Liver (tissue), 8 donors: ENCODE measurements at regions not wholly inside any gene's neighbourhood (a gene's known extent, or its start where the extent isn't known, plus 50 kb on each side); places are given as distances from the start of the nearest gene placed in this dataset.

Experiments
- DNase-seq: peaks from one replicate; pipeline ENCODE4 v3.0.0-alpha.2; 2017; ENCODE audit warnings: low spot score
- H3K27ac ChIP-seq, 2 donors: one replicate each; pipeline ENCODE4 v1.7.0; 2013; ENCODE audit warnings: inconsistent platforms in 2 of 2, low read length in 2 of 2, control low read depth in 1 of 2, low read depth in 1 of 2, mild to moderate bottlenecking in 1 of 2
- H3K27me3 ChIP-seq, 4 donors: one replicate each; pipeline versions ENCODE4 v1.6.1 to v1.7.0; 2013; ENCODE audit warnings: low read length in 3 of 4, inconsistent platforms in 1 of 4, mild to moderate bottlenecking in 1 of 4, moderate library complexity in 1 of 4; ENCODE audit not compliant: control insufficient read depth in 4 of 4, insufficient read depth in 4 of 4
- H3K36me3 ChIP-seq, 4 donors: one replicate each; pipeline versions ENCODE4 v1.6.1 to v1.7.0; 2013; ENCODE audit warnings: low read length in 3 of 4, mild to moderate bottlenecking in 3 of 4, low read depth in 1 of 4, moderate library complexity in 1 of 4; ENCODE audit not compliant: control insufficient read depth in 4 of 4, insufficient read depth in 3 of 4
- H3K4me1 ChIP-seq, 4 donors: one replicate each; pipeline versions ENCODE4 v1.6.1 to v1.7.0; 2013; ENCODE audit warnings: low read length in 3 of 4, mild to moderate bottlenecking in 3 of 4, moderate library complexity in 1 of 4; ENCODE audit not compliant: control insufficient read depth in 4 of 4, insufficient read depth in 4 of 4
- H3K4me3 ChIP-seq, 3 donors: one replicate each; pipeline versions ENCODE4 v1.6.1 to v1.7.0; 2013; ENCODE audit warnings: low read length in 3 of 3, control low read depth in 1 of 3, low read depth in 1 of 3, mild to moderate bottlenecking in 1 of 3
- H3K9ac ChIP-seq, 2 donors: one replicate each; pipeline ENCODE4 v1.7.0; 2013; ENCODE audit warnings: low read length in 2 of 2, mild to moderate bottlenecking in 2 of 2, moderate library complexity in 2 of 2, control low read depth in 1 of 2, low read depth in 1 of 2
- H3K9me3 ChIP-seq, 4 donors: one replicate each; pipeline versions ENCODE4 v1.6.1 to v1.7.0; 2013; ENCODE audit warnings: low read length in 3 of 4; ENCODE audit not compliant: control insufficient read depth in 4 of 4
- EGR1 ChIP-seq, 2 donors: IDR thresholded peaks; 2 replicates each; pipeline ENCODE4 v1.6.1; 2016 to 2018; ENCODE audit warnings: antibody characterized with exemption in 2 of 2, low read depth in 2 of 2
- FOXA1 ChIP-seq: IDR thresholded peaks from 2 replicates; pipeline ENCODE4 v1.6.1; 2016; ENCODE audit warnings: antibody characterized with exemption
- FOXA2 ChIP-seq: IDR thresholded peaks from 2 replicates; pipeline ENCODE4 v1.6.1; 2016; ENCODE audit warnings: antibody characterized with exemption
- GABPA ChIP-seq, 2 donors: IDR thresholded peaks in 1 of 2; conservative IDR thresholded peaks in 1 of 2; 2 replicates each; pipeline ENCODE4 v1.6.1; 2016; ENCODE audit warnings: antibody characterized with exemption in 2 of 2, mild to moderate bottlenecking in 1 of 2, moderate library complexity in 1 of 2
- HNF4A ChIP-seq, 2 donors: conservative IDR thresholded peaks; 2 replicates each; pipeline ENCODE4 v1.6.1; 2016; ENCODE audit warnings: antibody characterized with exemption in 2 of 2, mild to moderate bottlenecking in 2 of 2
- HNF4G ChIP-seq: IDR thresholded peaks from 2 replicates; pipeline ENCODE4 v1.6.1; 2016; ENCODE audit warnings: antibody characterized with exemption
- JUND ChIP-seq, 2 donors: IDR thresholded peaks; 2 replicates each; pipeline ENCODE4 v1.6.1; 2016; ENCODE audit warnings: antibody characterized with exemption in 2 of 2
- NR2F2 ChIP-seq: IDR thresholded peaks from 2 replicates; pipeline ENCODE4 v1.6.1; 2016; ENCODE audit warnings: antibody characterized with exemption
- RAD21 ChIP-seq, 2 donors: IDR thresholded peaks; 2 replicates each; pipeline ENCODE4 v1.6.1; 2016; ENCODE audit warnings: antibody characterized with exemption in 2 of 2, mild to moderate bottlenecking in 2 of 2
- RXRA ChIP-seq, 2 donors: IDR thresholded peaks; 2 replicates each; pipeline ENCODE4 v1.6.1; 2017 to 2018; ENCODE audit warnings: antibody characterized with exemption in 2 of 2, mild to moderate bottlenecking in 1 of 2
- SP1 ChIP-seq: IDR thresholded peaks from 2 replicates; pipeline ENCODE4 v1.6.1; 2018; ENCODE audit warnings: antibody characterized with exemption, mild to moderate bottlenecking
- TAF1 ChIP-seq: conservative IDR thresholded peaks from 2 replicates; pipeline ENCODE4 v1.6.1; 2016; ENCODE audit warnings: antibody characterized with exemption, mild to moderate bottlenecking
- YY1 ChIP-seq: IDR thresholded peaks from 2 replicates; pipeline ENCODE4 v1.6.1; 2016; ENCODE audit warnings: antibody characterized with exemption, mild to moderate bottlenecking
- WGBS: extraction: QIAGEN DNeasy Blood & Tissue Kit; methylation state at CpG from one replicate; pipeline ENCODE4 v1.1.7; 2013; 5-methylcytosine and 5-hydroxymethylcytosine counted together
- TF ChIP-seq, protein P1 (sequence below): IDR thresholded peaks from 2 replicates; pipeline ENCODE4 v1.6.1; 2016; ENCODE audit warnings: antibody characterized with exemption, mild to moderate bottlenecking
- TF ChIP-seq, protein P2 (sequence below): IDR thresholded peaks from 2 replicates; pipeline ENCODE4 v1.6.1; 2016; ENCODE audit warnings: antibody characterized with exemption
- TF ChIP-seq, protein P3 (sequence below): IDR thresholded peaks from 2 replicates; pipeline ENCODE4 v1.6.1; 2016; ENCODE audit warnings: antibody characterized with exemption
- TF ChIP-seq, protein P4 (sequence below): IDR thresholded peaks from 2 replicates; pipeline ENCODE4 v1.6.1; 2016; ENCODE audit warnings: antibody characterized with exemption
- TF ChIP-seq, protein P5 (sequence below): fragments of 150-350 bp; IDR thresholded peaks from 2 replicates; pipeline ENCODE4 v1.5.1; 2017; ENCODE audit warnings: improper control_type of control experiment, low read depth, low read length; ENCODE audit not compliant: missing input control
- donor health status: healthy.
- donor health status: healthy.
- donor health status: healthy.
- donor health status: healthy.
- donor health status: healthy.

DNA sequence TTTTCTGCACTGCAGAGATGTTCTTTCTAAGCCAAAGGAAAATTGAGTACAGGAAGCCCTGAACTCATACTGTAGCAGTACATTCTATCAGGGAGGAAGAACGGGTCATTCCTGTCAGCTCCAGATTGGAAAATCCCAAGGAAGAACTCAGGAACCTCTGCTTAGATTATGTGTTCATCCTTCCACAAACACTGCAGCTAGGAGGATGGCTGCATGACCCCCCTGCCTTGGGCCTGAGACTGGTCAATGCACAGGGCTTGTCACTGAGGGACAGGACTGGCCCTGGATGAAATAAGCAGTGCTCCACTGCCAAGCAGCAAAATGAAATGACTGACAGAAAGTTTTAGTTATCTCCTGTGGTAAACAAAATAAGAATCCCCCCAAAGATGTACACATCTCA is 1406.8 kb upstream of the TMEM132C start (continued):
- TF ChIP-seq, protein P1, sequence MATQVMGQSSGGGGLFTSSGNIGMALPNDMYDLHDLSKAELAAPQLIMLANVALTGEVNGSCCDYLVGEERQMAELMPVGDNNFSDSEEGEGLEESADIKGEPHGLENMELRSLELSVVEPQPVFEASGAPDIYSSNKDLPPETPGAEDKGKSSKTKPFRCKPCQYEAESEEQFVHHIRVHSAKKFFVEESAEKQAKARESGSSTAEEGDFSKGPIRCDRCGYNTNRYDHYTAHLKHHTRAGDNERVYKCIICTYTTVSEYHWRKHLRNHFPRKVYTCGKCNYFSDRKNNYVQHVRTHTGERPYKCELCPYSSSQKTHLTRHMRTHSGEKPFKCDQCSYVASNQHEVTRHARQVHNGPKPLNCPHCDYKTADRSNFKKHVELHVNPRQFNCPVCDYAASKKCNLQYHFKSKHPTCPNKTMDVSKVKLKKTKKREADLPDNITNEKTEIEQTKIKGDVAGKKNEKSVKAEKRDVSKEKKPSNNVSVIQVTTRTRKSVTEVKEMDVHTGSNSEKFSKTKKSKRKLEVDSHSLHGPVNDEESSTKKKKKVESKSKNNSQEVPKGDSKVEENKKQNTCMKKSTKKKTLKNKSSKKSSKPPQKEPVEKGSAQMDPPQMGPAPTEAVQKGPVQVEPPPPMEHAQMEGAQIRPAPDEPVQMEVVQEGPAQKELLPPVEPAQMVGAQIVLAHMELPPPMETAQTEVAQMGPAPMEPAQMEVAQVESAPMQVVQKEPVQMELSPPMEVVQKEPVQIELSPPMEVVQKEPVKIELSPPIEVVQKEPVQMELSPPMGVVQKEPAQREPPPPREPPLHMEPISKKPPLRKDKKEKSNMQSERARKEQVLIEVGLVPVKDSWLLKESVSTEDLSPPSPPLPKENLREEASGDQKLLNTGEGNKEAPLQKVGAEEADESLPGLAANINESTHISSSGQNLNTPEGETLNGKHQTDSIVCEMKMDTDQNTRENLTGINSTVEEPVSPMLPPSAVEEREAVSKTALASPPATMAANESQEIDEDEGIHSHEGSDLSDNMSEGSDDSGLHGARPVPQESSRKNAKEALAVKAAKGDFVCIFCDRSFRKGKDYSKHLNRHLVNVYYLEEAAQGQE = no peak

DNA sequence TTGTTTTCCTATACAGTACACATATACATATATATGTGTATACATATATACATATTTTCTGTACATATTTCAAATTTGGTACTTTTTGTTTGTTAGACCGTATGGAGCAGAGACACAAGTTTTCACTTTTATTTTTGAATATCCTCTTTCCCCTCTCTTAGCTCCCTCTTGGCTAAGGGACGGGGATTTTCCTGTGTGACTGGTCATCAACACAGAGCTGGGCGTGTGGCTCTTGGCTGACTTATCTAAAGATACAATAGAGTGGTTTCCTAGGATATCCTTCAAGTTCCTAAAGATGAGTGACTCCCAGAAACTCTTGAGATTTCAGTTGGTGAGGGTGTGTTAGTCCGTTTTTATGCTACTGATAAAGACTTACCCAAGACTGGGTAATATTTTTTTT is 1404.5 kb upstream of the TMEM132C start:
- Histone ChIP-seq H3K27me3 (peaks cover 0 to 3% (median 1%) of the 10 kb centered on the region in 4 donors), H3K9ac (no peak overlapping the region), H3K4me1 (no peaks in the 10 kb centered on the region), H3K4me3 (no peak overlapping the region), H3K27ac (no peak overlapping the region), H3K36me3 (no peaks in the 10 kb centered on the region), H3K9me3 (peaks cover 0 to 2% (median 0%) of the 10 kb centered on the region in 4 donors)
- DNase-seq = no peak
- WGBS = 53% methylated on average over 4 of the region's 4 CpGs
- TF ChIP-seq NR2F2 (no peak), TAF1 (no peak), RXRA (IDR thresholded peaks at IDR 0.05) (no peak), FOXA1 (no peak), YY1 (no peak), JUND (IDR thresholded peaks at IDR 0.05) (no peak), SP1 (no peak), HNF4A (conservative IDR thresholded peaks at IDR 0.05) (no peak), HNF4G (no peak), RAD21 (IDR thresholded peaks at IDR 0.05) (no peak), GABPA (IDR thresholded peaks at IDR 0.05 in 1 of 2, conservative IDR thresholded peaks at IDR 0.05 in 1 of 2) (no peak), FOXA2 (no peak), EGR1 (IDR thresholded peaks at IDR 0.05; ENCODE audit: low read depth in 2 of 2) (no peak)
- TF ChIP-seq, protein P2, sequence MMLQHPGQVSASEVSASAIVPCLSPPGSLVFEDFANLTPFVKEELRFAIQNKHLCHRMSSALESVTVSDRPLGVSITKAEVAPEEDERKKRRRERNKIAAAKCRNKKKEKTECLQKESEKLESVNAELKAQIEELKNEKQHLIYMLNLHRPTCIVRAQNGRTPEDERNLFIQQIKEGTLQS = no peak
- TF ChIP-seq, protein P3, sequence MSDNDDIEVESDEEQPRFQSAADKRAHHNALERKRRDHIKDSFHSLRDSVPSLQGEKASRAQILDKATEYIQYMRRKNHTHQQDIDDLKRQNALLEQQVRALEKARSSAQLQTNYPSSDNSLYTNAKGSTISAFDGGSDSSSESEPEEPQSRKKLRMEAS = no peak
- TF ChIP-seq, protein P4, sequence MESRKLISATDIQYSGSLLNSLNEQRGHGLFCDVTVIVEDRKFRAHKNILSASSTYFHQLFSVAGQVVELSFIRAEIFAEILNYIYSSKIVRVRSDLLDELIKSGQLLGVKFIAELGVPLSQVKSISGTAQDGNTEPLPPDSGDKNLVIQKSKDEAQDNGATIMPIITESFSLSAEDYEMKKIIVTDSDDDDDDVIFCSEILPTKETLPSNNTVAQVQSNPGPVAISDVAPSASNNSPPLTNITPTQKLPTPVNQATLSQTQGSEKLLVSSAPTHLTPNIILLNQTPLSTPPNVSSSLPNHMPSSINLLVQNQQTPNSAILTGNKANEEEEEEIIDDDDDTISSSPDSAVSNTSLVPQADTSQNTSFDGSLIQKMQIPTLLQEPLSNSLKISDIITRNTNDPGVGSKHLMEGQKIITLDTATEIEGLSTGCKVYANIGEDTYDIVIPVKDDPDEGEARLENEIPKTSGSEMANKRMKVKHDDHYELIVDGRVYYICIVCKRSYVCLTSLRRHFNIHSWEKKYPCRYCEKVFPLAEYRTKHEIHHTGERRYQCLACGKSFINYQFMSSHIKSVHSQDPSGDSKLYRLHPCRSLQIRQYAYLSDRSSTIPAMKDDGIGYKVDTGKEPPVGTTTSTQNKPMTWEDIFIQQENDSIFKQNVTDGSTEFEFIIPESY = no peak
- TF ChIP-seq, protein P5, sequence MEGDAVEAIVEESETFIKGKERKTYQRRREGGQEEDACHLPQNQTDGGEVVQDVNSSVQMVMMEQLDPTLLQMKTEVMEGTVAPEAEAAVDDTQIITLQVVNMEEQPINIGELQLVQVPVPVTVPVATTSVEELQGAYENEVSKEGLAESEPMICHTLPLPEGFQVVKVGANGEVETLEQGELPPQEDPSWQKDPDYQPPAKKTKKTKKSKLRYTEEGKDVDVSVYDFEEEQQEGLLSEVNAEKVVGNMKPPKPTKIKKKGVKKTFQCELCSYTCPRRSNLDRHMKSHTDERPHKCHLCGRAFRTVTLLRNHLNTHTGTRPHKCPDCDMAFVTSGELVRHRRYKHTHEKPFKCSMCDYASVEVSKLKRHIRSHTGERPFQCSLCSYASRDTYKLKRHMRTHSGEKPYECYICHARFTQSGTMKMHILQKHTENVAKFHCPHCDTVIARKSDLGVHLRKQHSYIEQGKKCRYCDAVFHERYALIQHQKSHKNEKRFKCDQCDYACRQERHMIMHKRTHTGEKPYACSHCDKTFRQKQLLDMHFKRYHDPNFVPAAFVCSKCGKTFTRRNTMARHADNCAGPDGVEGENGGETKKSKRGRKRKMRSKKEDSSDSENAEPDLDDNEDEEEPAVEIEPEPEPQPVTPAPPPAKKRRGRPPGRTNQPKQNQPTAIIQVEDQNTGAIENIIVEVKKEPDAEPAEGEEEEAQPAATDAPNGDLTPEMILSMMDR = no peak
- TF ChIP-seq, protein P1 = no peak
